HepG2 (cell line): ENCODE measurements at regions not wholly inside any gene's neighbourhood (a gene's known extent, or its start where the extent isn't known, plus 50 kb on each side); places are given as distances from the start of the nearest gene placed in this dataset.

ENCODE experiments used
- ATAC-seq: fragments of 200-7000 bp; cut with Tn5 transposase; 3 replicates; pipeline ENCODE4 v1.9.1; 2020; ENCODE audit warnings: mild to moderate bottlenecking, moderate library complexity
- BruUV-seq: library from RNA; stranded (reverse); fragments of 400-500 nt; replicated peaks from 2 replicates; lab custom pipeline; 2021; lab: Mats Ljungman, UMichigan
- CTCF ChIA-PET: fragments of 300-600 bp; formaldehyde crosslinking; extraction: SDS; loops from one replicate; lab custom pipeline; 2021; ENCODE audit warnings: low total read pairs, inconsistent platforms, low intra/inter-chr PET ratio; lab: Yijun Ruan, JAX
- POLR2A ChIA-PET: fragments of 350-600 bp; sonication (Branson Sonifier 250); formaldehyde crosslinking; loops from one replicate; lab custom pipeline; 2020; ENCODE audit warnings: antibody characterized with exemption, inconsistent platforms; lab: Yijun Ruan, JAX
- DNase-seq: peaks from one replicate; pipeline ENCODE4 v3.0.0-alpha.2; 2015; ENCODE audit warnings: low spot score
- FAIRE-seq: peaks from 3 replicates; lab custom pipeline; 2011; peaks lifted over from hg19 to GRCh38; lab: Jason Lieb, UNC
- H2AFZ ChIP-seq: one replicate; pipeline ENCODE4 v1.6.1; 2011; ENCODE audit warnings: low read length, inconsistent platforms
- H3K27ac ChIP-seq: fragments of 300-600 bp; 3 replicates; pipeline ENCODE4 v1.8.0; 2011; ENCODE audit warnings: mixed run types, mild to moderate bottlenecking, mixed read lengths, low read length, inconsistent platforms; ENCODE audit not compliant: insufficient read depth; ENCODE audit errors: extremely low read length
- H3K27me3 ChIP-seq, 2 experiments: fragments of 200-600 bp in 1 of 2; 2 replicates in 1 of 2; 3 replicates in 1 of 2; pipeline versions ENCODE4 v1.6.0 to v1.8.0; 2011; ENCODE audit warnings: low read length in 2 of 2, mild to moderate bottlenecking in 2 of 2, moderate library complexity in 2 of 2, inconsistent platforms in 1 of 2; ENCODE audit not compliant: insufficient read depth in 2 of 2, control insufficient read depth in 1 of 2
- H3K36me3 ChIP-seq, 2 experiments: fragments of 200-600 bp in 1 of 2; replicated peaks in 1 of 2; 2 replicates in 1 of 2; 3 replicates in 1 of 2; pipeline versions ENCODE4 v1.5.1 to v1.8.0; 2011; ENCODE audit warnings: low read length in 2 of 2, inconsistent platforms in 1 of 2; ENCODE audit not compliant: insufficient read depth in 2 of 2, control insufficient read depth in 1 of 2
- H3K4me1 ChIP-seq: 2 replicates; pipeline ENCODE4 v1.5.1; 2012; ENCODE audit warnings: low read length, inconsistent platforms; ENCODE audit not compliant: insufficient read depth
- H3K4me2 ChIP-seq: 2 replicates; pipeline ENCODE4 v1.6.0; 2011; ENCODE audit warnings: low read depth, low read length, inconsistent platforms
- H3K4me3 ChIP-seq, 3 experiments: fragments of 200-600 bp in 1 of 3; sonication (generic), shearing (Covaris generic) in 1 of 3; replicated peaks in 1 of 3; 2 replicates each; pipeline ENCODE4 v1.5.1; 2011 to 2016; ENCODE audit warnings: low read length in 3 of 3, inconsistent platforms in 2 of 3, low read depth in 2 of 3, mild to moderate bottlenecking in 2 of 3, control low read depth in 1 of 3, mixed read lengths in 1 of 3; ENCODE audit not compliant: insufficient read depth in 1 of 3
- H3K79me2 ChIP-seq: one replicate; pipeline ENCODE4 v1.6.1; 2011; ENCODE audit warnings: low read length, inconsistent platforms; ENCODE audit not compliant: insufficient read depth
- H3K9ac ChIP-seq: 2 replicates; pipeline ENCODE4 v1.6.0; 2011; ENCODE audit warnings: mild to moderate bottlenecking, low read depth, low read length, inconsistent platforms; ENCODE audit not compliant: insufficient read depth
- H3K9me3 ChIP-seq: 2 replicates; pipeline ENCODE4 v1.5.1; 2012; ENCODE audit warnings: mild to moderate bottlenecking, low read length
- H4K20me1 ChIP-seq: 2 replicates; pipeline ENCODE4 v1.6.0; 2011; ENCODE audit warnings: inconsistent platforms, mild to moderate bottlenecking, low read length, moderate library complexity; ENCODE audit not compliant: insufficient read depth
- GABPB1 ChIP-seq: IDR thresholded peaks from 2 replicates; pipeline ENCODE4 v1.6.1; 2016; ENCODE audit warnings: mild to moderate bottlenecking, missing genetic modification reagents, moderate library complexity, missing compliant biosample characterization
- RXRB ChIP-seq: IDR thresholded peaks from 2 replicates; pipeline ENCODE4 v1.6.1; 2016; ENCODE audit warnings: borderline replicate concordance, missing genetic modification reagents, missing compliant biosample characterization
- ZFY ChIP-seq: sonication (generic); formaldehyde crosslinking; IDR thresholded peaks from 2 replicates; pipeline ENCODE4 v1.4.0; 2020; ENCODE audit warnings: missing genetic modification reagents
- ZNF256 ChIP-seq: sonication (generic); formaldehyde crosslinking; conservative IDR thresholded peaks from 2 replicates; pipeline ENCODE4 v1.4.0; 2020; ENCODE audit warnings: missing genetic modification reagents
- ZNF556 ChIP-seq: sonication (generic); formaldehyde crosslinking; IDR thresholded peaks from 2 replicates; pipeline ENCODE4 v1.4.0; 2020; ENCODE audit warnings: mild to moderate bottlenecking, missing genetic modification reagents, borderline replicate concordance
- ZNF577 ChIP-seq: sonication (generic); formaldehyde crosslinking; IDR thresholded peaks from 2 replicates; pipeline ENCODE4 v1.4.0; 2020; ENCODE audit warnings: mild to moderate bottlenecking, low read depth, missing genetic modification reagents, borderline replicate concordance
- ZNF589 ChIP-seq: sonication (generic); formaldehyde crosslinking; conservative IDR thresholded peaks from 2 replicates; pipeline ENCODE4 v1.8.0; 2022; ENCODE audit warnings: mild to moderate bottlenecking, moderate library complexity, missing genetic modification reagents
- ZNF780A ChIP-seq: sonication (generic); formaldehyde crosslinking; IDR thresholded peaks from 2 replicates; pipeline ENCODE4 v1.8.0; 2022; ENCODE audit warnings: mild to moderate bottlenecking, missing genetic modification reagents, moderate library complexity
- WGBS: methylation state at CpG from one replicate; pipeline ENCODE4 v1.1.6; 2017; ENCODE audit warnings: low lambda C conversion rate; 5-methylcytosine and 5-hydroxymethylcytosine counted together
- in situ Hi-C: cut with HindIII; loops from 2 replicates; pipeline ENCODE4 v1.10.0; 2017; ENCODE audit warnings: low pct_unique_long_range_greater_than_20kb; ENCODE audit not compliant: extremely low pct_ligation_motif_present
- intact Hi-C: fragments of 100-400 bp; cut with micrococcal nuclease; formaldehyde crosslinking; loops from one replicate; pipeline ENCODE4 v1.10.0; 2022; ENCODE audit not compliant: unreplicated experiment
- TF ChIP-seq, protein P1 (sequence below): sonication (generic); formaldehyde crosslinking; IDR thresholded peaks from 2 replicates; pipeline ENCODE4 v1.9.0; 2022; ENCODE audit warnings: missing genetic modification reagents, mild to moderate bottlenecking, borderline replicate concordance
- TF ChIP-seq, protein P2 (sequence below): sonication (generic); formaldehyde crosslinking; IDR thresholded peaks from 2 replicates; pipeline ENCODE4 v1.4.0; 2020; ENCODE audit warnings: mild to moderate bottlenecking, missing genetic modification reagents
- TF ChIP-seq, protein P3 (sequence below): sonication (generic); formaldehyde crosslinking; IDR thresholded peaks from 2 replicates; pipeline ENCODE4 v1.5.1; 2020; ENCODE audit warnings: missing genetic modification reagents, mild to moderate bottlenecking, borderline replicate concordance
- TF ChIP-seq, protein P4 (sequence below): IDR thresholded peaks from 2 replicates; pipeline ENCODE4 v1.6.1; 2016; ENCODE audit warnings: mild to moderate bottlenecking, missing biosample characterization, missing genetic modification reagents
- TF ChIP-seq, protein P5 (sequence below): sonication (generic); formaldehyde crosslinking; IDR thresholded peaks from 2 replicates; pipeline ENCODE4 v1.9.0; 2021; ENCODE audit warnings: missing genetic modification reagents, borderline replicate concordance

DNA sequence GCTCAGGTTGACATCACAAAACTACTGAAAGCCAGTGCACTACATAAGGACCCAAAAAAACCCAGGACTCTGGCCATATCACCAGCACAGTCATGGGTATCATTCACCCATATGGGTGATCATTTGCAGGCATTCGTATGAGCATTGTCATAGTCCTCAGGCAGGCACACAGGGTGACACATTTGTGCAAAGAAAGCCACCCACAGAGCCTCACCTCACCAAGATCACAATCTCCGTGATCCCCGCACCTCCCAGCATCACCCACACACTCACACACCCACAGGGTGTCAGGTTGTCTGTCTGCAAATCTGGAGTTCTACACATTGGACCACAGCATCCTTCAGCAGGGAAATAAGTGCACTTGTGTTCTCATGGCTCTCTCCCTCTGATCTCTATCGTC lies 166.0 kb upstream of the LPP start:
- FAIRE-seq (no peak), ATAC-seq (no peak), DNase-seq (no peak)
- no peaks in the 10 kb centered on the region for H3K9me3 ChIP-seq
- H3K36me3 ChIP-seq = no peaks in the 10 kb centered on the region
- H3K4me2 ChIP-seq = no peak overlapping the region
- no peak overlapping the region for H3K4me3 ChIP-seq
- ChIA-PET POLR2A (no interaction called here), CTCF (no interaction called here)
- no TSS peak for BruUV-seq
- H2AFZ ChIP-seq = no peak overlapping the region
- H3K4me1 ChIP-seq = peaks cover 80% of the 10 kb centered on the region
- H3K79me2 ChIP-seq = no peaks in the 10 kb centered on the region
- in situ Hi-C loops (no loop called here), intact Hi-C loops (no loop called here)
- no peaks in the 10 kb centered on the region for H4K20me1 ChIP-seq
- 100% methylated on average over 1 of the region's 4 CpGs for WGBS
- H3K27ac ChIP-seq = no peak overlapping the region
- no peak overlapping the region for H3K9ac ChIP-seq
- H3K27me3 ChIP-seq = no peaks in the 10 kb centered on the region
- TF ChIP-seq, protein P1, sequence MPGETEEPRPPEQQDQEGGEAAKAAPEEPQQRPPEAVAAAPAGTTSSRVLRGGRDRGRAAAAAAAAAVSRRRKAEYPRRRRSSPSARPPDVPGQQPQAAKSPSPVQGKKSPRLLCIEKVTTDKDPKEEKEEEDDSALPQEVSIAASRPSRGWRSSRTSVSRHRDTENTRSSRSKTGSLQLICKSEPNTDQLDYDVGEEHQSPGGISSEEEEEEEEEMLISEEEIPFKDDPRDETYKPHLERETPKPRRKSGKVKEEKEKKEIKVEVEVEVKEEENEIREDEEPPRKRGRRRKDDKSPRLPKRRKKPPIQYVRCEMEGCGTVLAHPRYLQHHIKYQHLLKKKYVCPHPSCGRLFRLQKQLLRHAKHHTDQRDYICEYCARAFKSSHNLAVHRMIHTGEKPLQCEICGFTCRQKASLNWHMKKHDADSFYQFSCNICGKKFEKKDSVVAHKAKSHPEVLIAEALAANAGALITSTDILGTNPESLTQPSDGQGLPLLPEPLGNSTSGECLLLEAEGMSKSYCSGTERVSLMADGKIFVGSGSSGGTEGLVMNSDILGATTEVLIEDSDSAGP (CRISPR knock-in tag) = no peak
- TF ChIP-seq ZNF577 (no peak), ZNF589 (no peak), RXRB (CRISPR knock-in tag) (no peak), ZNF256 (no peak), GABPB1 (CRISPR knock-in tag) (no peak), ZNF780A (CRISPR knock-in tag) (no peak), ZNF556 (CRISPR knock-in tag) (no peak), ZFY (no peak)
- TF ChIP-seq, protein P2, sequence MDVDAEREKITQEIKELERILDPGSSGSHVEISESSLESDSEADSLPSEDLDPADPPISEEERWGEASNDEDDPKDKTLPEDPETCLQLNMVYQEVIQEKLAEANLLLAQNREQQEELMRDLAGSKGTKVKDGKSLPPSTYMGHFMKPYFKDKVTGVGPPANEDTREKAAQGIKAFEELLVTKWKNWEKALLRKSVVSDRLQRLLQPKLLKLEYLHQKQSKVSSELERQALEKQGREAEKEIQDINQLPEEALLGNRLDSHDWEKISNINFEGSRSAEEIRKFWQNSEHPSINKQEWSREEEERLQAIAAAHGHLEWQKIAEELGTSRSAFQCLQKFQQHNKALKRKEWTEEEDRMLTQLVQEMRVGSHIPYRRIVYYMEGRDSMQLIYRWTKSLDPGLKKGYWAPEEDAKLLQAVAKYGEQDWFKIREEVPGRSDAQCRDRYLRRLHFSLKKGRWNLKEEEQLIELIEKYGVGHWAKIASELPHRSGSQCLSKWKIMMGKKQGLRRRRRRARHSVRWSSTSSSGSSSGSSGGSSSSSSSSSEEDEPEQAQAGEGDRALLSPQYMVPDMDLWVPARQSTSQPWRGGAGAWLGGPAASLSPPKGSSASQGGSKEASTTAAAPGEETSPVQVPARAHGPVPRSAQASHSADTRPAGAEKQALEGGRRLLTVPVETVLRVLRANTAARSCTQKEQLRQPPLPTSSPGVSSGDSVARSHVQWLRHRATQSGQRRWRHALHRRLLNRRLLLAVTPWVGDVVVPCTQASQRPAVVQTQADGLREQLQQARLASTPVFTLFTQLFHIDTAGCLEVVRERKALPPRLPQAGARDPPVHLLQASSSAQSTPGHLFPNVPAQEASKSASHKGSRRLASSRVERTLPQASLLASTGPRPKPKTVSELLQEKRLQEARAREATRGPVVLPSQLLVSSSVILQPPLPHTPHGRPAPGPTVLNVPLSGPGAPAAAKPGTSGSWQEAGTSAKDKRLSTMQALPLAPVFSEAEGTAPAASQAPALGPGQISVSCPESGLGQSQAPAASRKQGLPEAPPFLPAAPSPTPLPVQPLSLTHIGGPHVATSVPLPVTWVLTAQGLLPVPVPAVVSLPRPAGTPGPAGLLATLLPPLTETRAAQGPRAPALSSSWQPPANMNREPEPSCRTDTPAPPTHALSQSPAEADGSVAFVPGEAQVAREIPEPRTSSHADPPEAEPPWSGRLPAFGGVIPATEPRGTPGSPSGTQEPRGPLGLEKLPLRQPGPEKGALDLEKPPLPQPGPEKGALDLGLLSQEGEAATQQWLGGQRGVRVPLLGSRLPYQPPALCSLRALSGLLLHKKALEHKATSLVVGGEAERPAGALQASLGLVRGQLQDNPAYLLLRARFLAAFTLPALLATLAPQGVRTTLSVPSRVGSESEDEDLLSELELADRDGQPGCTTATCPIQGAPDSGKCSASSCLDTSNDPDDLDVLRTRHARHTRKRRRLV (CRISPR knock-in tag) = no peak
- TF ChIP-seq, protein P3, sequence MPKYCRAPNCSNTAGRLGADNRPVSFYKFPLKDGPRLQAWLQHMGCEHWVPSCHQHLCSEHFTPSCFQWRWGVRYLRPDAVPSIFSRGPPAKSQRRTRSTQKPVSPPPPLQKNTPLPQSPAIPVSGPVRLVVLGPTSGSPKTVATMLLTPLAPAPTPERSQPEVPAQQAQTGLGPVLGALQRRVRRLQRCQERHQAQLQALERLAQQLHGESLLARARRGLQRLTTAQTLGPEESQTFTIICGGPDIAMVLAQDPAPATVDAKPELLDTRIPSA = no peak
- TF ChIP-seq, protein P4, sequence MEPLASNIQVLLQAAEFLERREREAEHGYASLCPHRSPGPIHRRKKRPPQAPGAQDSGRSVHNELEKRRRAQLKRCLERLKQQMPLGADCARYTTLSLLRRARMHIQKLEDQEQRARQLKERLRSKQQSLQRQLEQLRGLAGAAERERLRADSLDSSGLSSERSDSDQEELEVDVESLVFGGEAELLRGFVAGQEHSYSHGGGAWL = no peak
- TF ChIP-seq, protein P5, sequence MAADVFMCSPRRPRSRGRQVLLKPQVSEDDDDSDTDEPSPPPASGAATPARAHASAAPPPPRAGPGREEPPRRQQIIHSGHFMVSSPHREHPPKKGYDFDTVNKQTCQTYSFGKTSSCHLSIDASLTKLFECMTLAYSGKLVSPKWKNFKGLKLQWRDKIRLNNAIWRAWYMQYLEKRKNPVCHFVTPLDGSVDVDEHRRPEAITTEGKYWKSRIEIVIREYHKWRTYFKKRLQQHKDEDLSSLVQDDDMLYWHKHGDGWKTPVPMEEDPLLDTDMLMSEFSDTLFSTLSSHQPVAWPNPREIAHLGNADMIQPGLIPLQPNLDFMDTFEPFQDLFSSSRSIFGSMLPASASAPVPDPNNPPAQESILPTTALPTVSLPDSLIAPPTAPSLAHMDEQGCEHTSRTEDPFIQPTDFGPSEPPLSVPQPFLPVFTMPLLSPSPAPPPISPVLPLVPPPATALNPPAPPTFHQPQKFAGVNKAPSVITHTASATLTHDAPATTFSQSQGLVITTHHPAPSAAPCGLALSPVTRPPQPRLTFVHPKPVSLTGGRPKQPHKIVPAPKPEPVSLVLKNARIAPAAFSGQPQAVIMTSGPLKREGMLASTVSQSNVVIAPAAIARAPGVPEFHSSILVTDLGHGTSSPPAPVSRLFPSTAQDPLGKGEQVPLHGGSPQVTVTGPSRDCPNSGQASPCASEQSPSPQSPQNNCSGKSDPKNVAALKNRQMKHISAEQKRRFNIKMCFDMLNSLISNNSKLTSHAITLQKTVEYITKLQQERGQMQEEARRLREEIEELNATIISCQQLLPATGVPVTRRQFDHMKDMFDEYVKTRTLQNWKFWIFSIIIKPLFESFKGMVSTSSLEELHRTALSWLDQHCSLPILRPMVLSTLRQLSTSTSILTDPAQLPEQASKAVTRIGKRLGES (CRISPR knock-in tag) = no peak
